WTC11 (cell line): ENCODE measurements at regions not wholly inside any gene's neighbourhood (a gene's known extent, or its start where the extent isn't known, plus 50 kb on each side); places are given as distances from the start of the nearest gene placed in this dataset.

Source experiments
- ATAC-seq: fragments of 200-7000 bp; cut with Tn5 transposase; 2 replicates; pipeline ENCODE4 v1.10.0; 2021; ENCODE audit warnings: mild to moderate bottlenecking, moderate library complexity
- CTCF ChIA-PET: fragments of 300-600 bp; sonication (Branson Sonifier 250); formaldehyde crosslinking; loops from one replicate; lab custom pipeline; 2021; ENCODE audit warnings: antibody characterized with exemption; lab: Charles Lee
- POLR2A ChIA-PET: fragments of 350-600 bp; sonication (Branson Sonifier 250); formaldehyde crosslinking; loops from one replicate; lab custom pipeline; 2021; ENCODE audit warnings: antibody characterized with exemption; lab: Charles Lee
- DNase-seq: peaks from one replicate; pipeline ENCODE4 v3.0.0; 2021; ENCODE audit warnings: low spot score
- H3K27ac Mint-ChIP-seq: 2 replicates; pipeline ENCODE4 v1.8.0; 2021; ENCODE audit warnings: mixed read lengths
- H3K27me3 Mint-ChIP-seq: 2 replicates; pipeline ENCODE4 v1.8.0; 2021; ENCODE audit warnings: low read depth, mild to moderate bottlenecking, moderate library complexity, mixed read lengths
- H3K36me3 Mint-ChIP-seq: 2 replicates; pipeline ENCODE4 v1.8.0; 2021; ENCODE audit warnings: mixed read lengths
- H3K4me1 Mint-ChIP-seq: 2 replicates; pipeline ENCODE4 v1.8.0; 2022; ENCODE audit warnings: mixed read lengths
- H3K4me3 Mint-ChIP-seq: 2 replicates; pipeline ENCODE4 v1.8.0; 2021; ENCODE audit warnings: mild to moderate bottlenecking, moderate library complexity, mixed read lengths
- H3K9me3 Mint-ChIP-seq: 2 replicates; pipeline ENCODE4 v1.8.0; 2021; ENCODE audit warnings: mixed read lengths
- ATF2 ChIP-seq: sonication (generic); formaldehyde crosslinking; IDR thresholded peaks from 2 replicates; pipeline ENCODE4 v1.8.1; 2022; ENCODE audit warnings: low read depth, missing genetic modification reagents, borderline replicate concordance
- ERG ChIP-seq: fragments of 250-450 bp; sonication (Bioruptor Pico); IDR thresholded peaks from 2 replicates; pipeline ENCODE4 v1.8.0; 2021; ENCODE audit warnings: mild to moderate bottlenecking
- GABPB1 ChIP-seq: sonication (generic); formaldehyde crosslinking; IDR thresholded peaks from 2 replicates; pipeline ENCODE4 v1.8.1; 2023; ENCODE audit warnings: mild to moderate bottlenecking, missing genetic modification reagents
- IRF1 ChIP-seq: sonication (generic); formaldehyde crosslinking; IDR thresholded peaks from 2 replicates; pipeline ENCODE4 v1.8.0; 2023; ENCODE audit warnings: missing genetic modification reagents
- MAX ChIP-seq: sonication (generic); formaldehyde crosslinking; IDR thresholded peaks from 2 replicates; pipeline ENCODE4 v1.8.0; 2022; ENCODE audit warnings: mild to moderate bottlenecking, missing genetic modification reagents
- MLX ChIP-seq: sonication (generic); formaldehyde crosslinking; IDR thresholded peaks from 2 replicates; pipeline ENCODE4 v1.8.1; 2023; ENCODE audit warnings: mild to moderate bottlenecking, missing genetic modification reagents, moderate library complexity
- NR1H2 ChIP-seq: sonication (generic); formaldehyde crosslinking; IDR thresholded peaks from 2 replicates; pipeline ENCODE4 v1.9.0; 2021; ENCODE audit warnings: mild to moderate bottlenecking, moderate library complexity, missing genetic modification reagents
- PREB ChIP-seq: sonication (generic); formaldehyde crosslinking; IDR thresholded peaks from 2 replicates; pipeline ENCODE4 v1.8.1; 2022; ENCODE audit warnings: mild to moderate bottlenecking, missing genetic modification reagents, moderate library complexity, borderline replicate concordance
- RELA ChIP-seq: sonication (generic); formaldehyde crosslinking; IDR thresholded peaks from 2 replicates; pipeline ENCODE4 v1.8.1; 2022; ENCODE audit warnings: missing genetic modification reagents, mild to moderate bottlenecking, borderline replicate concordance
- RORB ChIP-seq: fragments of 250-450 bp; sonication (Bioruptor Pico); IDR thresholded peaks from 2 replicates; pipeline ENCODE4 v1.9.0; 2021; ENCODE audit warnings: mild to moderate bottlenecking
- SMAD4 ChIP-seq: sonication (generic); formaldehyde crosslinking; IDR thresholded peaks from 2 replicates; pipeline ENCODE4 v1.8.0; 2022; ENCODE audit warnings: mild to moderate bottlenecking, missing genetic modification reagents
- SP1 ChIP-seq: sonication (generic); formaldehyde crosslinking; conservative IDR thresholded peaks from 2 replicates; pipeline ENCODE4 v1.8.1; 2022; ENCODE audit warnings: missing genetic modification reagents
- TCF7 ChIP-seq: sonication (generic); formaldehyde crosslinking; IDR thresholded peaks from 2 replicates; pipeline ENCODE4 v1.8.0; 2022; ENCODE audit warnings: mild to moderate bottlenecking, low read depth, missing genetic modification reagents, moderate library complexity
- TEAD1 ChIP-seq: sonication (generic); formaldehyde crosslinking; IDR thresholded peaks from 2 replicates; pipeline ENCODE4 v1.8.0; 2022; ENCODE audit warnings: mild to moderate bottlenecking, missing genetic modification reagents
- ZBTB43 ChIP-seq: sonication (generic); formaldehyde crosslinking; IDR thresholded peaks from 2 replicates; pipeline ENCODE4 v1.8.1; 2023; ENCODE audit warnings: mild to moderate bottlenecking, missing genetic modification reagents
- ZMAT4 ChIP-seq: fragments of 250-450 bp; sonication (Bioruptor Pico); IDR thresholded peaks from 2 replicates; pipeline ENCODE4 v1.9.0; 2021; ENCODE audit warnings: mild to moderate bottlenecking
- ZNF219 ChIP-seq: sonication (generic); formaldehyde crosslinking; IDR thresholded peaks from 2 replicates; pipeline ENCODE4 v1.8.0; 2023; ENCODE audit warnings: missing genetic modification reagents, mild to moderate bottlenecking, borderline replicate concordance
- ZNF317 ChIP-seq: sonication (generic); formaldehyde crosslinking; IDR thresholded peaks from 2 replicates; pipeline ENCODE4 v1.8.1; 2023; ENCODE audit warnings: low read depth, mild to moderate bottlenecking, moderate library complexity, missing genetic modification reagents, borderline replicate concordance
- ZNF512 ChIP-seq: sonication (generic); formaldehyde crosslinking; IDR thresholded peaks from 2 replicates; pipeline ENCODE4 v1.8.1; 2022; ENCODE audit warnings: missing genetic modification reagents, borderline replicate concordance
- ZNF671 ChIP-seq: fragments of 250-450 bp; sonication (Bioruptor Pico); IDR thresholded peaks from 2 replicates; pipeline ENCODE4 v1.8.0; 2021; ENCODE audit warnings: mild to moderate bottlenecking

GRCh38 chr4:122041312-122041711 lies 89.5 kb upstream of the TRPC3 start (continued):
- no peak for TF ChIP-seq IRF1 (CRISPR knock-in tag)

GRCh38 chr4:122038896-122039295 lies 87.0 kb upstream of the TRPC3 start:
- Mint-ChIP-seq H3K27ac (no peak overlapping the region), H3K4me1 (no peaks in the 10 kb centered on the region), H3K4me3 (no peak overlapping the region), H3K36me3 (no peaks in the 10 kb centered on the region)
- CTCF ChIA-PET, result no interaction called here
- TF ChIP-seq ATF2 (CRISPR knock-in tag), result no peak
- no peak for TF ChIP-seq PREB (CRISPR knock-in tag)
- no peak for TF ChIP-seq SMAD4 (CRISPR knock-in tag)
- no peak for TF ChIP-seq MAX (CRISPR knock-in tag)
- TF ChIP-seq RORB (CRISPR knock-in tag), result no peak
- TF ChIP-seq TEAD1, result no peak
- TF ChIP-seq NR1H2 (CRISPR knock-in tag), result no peak
- no peak for TF ChIP-seq ERG (CRISPR knock-in tag)
- no peak for TF ChIP-seq SP1
- TF ChIP-seq ZNF512 (CRISPR knock-in tag), result no peak
- no peak for TF ChIP-seq TCF7
- no peak for TF ChIP-seq ZBTB43 (CRISPR knock-in tag)
- no peak for TF ChIP-seq MLX (CRISPR knock-in tag)
- TF ChIP-seq ZNF671, result no peak
- no peak for TF ChIP-seq ZNF317
- TF ChIP-seq ZMAT4 (CRISPR knock-in tag), result no peak
- no peak for TF ChIP-seq ZNF219 (CRISPR knock-in tag)
- TF ChIP-seq GABPB1 (CRISPR knock-in tag), result no peak
- TF ChIP-seq RELA (CRISPR knock-in tag), result no peak
- TF ChIP-seq, all 79 proteins: peak for 0
- Mint-ChIP-seq H3K9me3 (no peaks in the 10 kb centered on the region), H3K27me3 (no peaks in the 10 kb centered on the region)
- DNase-seq (no peak), ATAC-seq (no peak)
- POLR2A ChIA-PET, result no interaction called here
